Stimulated activated memory B cell treated with anti-CD40 and anti-IgM and Interleukin-4, amounts not matched to agents 10 μg/mL and 1 μg/mL and 100 μg/mL, for 72 hours (primary cell): ENCODE measurements at regions not wholly inside any gene's neighbourhood (a gene's known extent, or its start where the extent isn't known, plus 50 kb on each side); places are given as distances from the start of the nearest gene placed in this dataset.

Source experiments
- ATAC-seq: fragments of 150-1000 bp; cut with Tn5 transposase; 2 replicates; pipeline ENCODE4 v1.10.0; 2021
- H3K27ac Mint-ChIP-seq: one replicate; pipeline ENCODE4 v1.8.0; 2022; ENCODE audit warnings: mild to moderate bottlenecking, mixed read lengths
- H3K27me3 Mint-ChIP-seq: one replicate; pipeline ENCODE4 v1.8.0; 2022; ENCODE audit warnings: mixed read lengths
- H3K36me3 Mint-ChIP-seq: one replicate; pipeline ENCODE4 v1.8.0; 2022; ENCODE audit warnings: mixed read lengths
- H3K4me1 Mint-ChIP-seq: one replicate; pipeline ENCODE4 v1.8.0; 2022; ENCODE audit warnings: mixed read lengths
- H3K4me3 Mint-ChIP-seq: one replicate; pipeline ENCODE4 v1.8.0; 2022; ENCODE audit warnings: mild to moderate bottlenecking, moderate library complexity, mixed read lengths
- H3K9me3 Mint-ChIP-seq: one replicate; pipeline ENCODE4 v1.8.0; 2022; ENCODE audit warnings: mixed read lengths

DNA sequence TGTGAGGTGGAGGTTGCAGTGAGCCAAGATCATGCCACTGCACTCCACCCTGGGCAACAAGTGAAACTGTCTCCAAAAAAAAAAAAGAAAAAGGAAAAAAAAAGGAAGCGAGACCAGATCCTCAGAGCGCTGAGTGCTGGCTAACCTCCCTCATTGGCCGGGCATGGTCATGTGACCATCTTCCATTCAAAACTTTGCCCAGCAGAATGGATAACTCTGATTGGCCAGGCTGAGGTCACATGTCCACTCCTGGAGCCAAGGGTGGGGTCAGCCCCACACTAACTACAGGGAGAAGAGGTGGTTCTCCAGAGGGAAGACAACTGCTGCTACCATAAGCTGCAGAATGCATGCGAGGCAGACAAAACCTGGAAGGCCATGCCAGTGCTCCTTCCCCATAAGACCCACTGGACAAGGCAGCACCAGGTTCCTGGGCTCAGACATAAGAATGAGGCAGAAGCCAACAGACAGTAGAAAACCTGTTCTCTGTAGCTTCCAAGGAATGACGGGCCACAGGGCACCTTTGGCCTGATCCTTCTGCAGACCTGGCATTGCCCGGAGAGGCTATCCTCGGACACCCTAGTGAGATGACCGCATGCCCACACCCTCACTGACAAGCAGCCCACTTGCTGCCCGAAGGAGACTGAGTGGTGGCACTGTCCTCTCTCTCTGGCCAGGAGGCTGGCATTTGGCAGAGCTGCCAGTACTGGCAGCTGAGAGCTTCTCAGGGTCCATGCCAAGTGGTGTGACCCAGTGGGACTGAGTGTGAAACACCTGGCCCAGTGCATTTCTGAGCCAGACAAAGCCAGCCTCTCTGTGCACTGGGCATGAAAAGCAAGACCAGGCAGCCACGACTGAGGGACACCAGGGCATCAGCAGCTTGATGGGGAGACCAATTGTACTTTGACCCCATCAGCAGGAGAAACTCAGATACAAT is 311.9 kb upstream of the SULF2 start:
- Mint-ChIP-seq H3K4me1 (no peaks in the 10 kb centered on the region), H3K36me3 (no peaks in the 10 kb centered on the region), H3K27me3 (peaks cover 17% of the 10 kb centered on the region), H3K4me3 (no peak overlapping the region), H3K27ac (no peak overlapping the region), H3K9me3 (peaks cover 5% of the 10 kb centered on the region)
- ATAC-seq: no peak

DNA sequence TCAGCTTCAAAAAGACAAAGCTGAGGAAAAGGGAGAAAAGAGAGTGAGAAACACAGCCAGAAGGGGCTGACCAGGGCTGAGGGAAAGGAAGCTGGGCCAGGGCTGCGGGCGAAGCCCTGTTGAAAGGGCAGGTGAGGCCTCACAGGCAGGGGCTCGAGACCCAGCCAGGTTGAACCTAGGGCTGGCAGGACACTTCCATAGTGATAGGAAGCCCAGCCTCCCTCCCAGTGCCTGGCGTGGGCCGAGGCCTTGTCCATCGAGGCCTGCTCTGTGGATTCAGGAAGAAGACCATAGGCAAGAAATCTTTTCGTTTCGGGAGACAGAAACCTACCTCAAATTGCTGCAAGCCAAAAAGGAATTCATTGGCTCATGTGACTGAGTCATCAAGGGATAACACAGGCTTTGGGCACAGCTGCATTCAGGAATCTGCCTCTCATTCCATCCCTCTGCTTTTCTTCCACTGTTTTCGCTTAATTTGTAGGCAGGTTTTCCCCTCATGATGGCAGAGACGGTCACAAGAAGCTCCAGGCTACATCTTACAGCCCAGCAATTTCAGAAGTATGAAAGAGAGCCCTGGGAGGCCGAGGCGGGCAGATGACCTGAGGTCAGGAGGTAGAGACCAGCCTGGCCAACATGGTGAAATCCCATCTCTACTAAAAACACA is 311.1 kb upstream of the SULF2 start:
- no peak overlapping the region for H3K27ac Mint-ChIP-seq
- ATAC-seq: no peak
- H3K4me3 Mint-ChIP-seq: no peak overlapping the region
- peaks cover 5% of the 10 kb centered on the region for H3K9me3 Mint-ChIP-seq
- peaks cover 23% of the 10 kb centered on the region for H3K27me3 Mint-ChIP-seq
- no peaks in the 10 kb centered on the region for H3K4me1 Mint-ChIP-seq
- H3K36me3 Mint-ChIP-seq: no peaks in the 10 kb centered on the region

DNA sequence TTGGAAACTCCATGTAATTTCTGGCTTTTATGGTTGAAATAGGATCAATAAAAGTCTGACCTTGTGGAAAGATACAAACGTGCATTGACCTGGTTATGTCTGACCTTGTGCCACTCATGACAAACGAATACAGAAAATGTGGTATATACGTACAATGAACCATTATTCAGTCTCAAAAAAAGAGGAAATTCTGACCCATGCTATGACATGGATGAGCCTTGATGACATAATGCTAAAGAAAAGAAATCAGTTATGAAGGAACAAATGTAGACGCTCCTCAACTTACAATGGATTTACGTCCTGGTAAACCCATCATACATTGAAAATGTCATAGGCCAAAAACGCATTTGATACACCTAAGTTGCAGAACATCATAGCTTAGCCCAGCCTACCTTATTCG is 309.7 kb upstream of the SULF2 start:
- no peaks in the 10 kb centered on the region for H3K36me3 Mint-ChIP-seq
- H3K9me3 Mint-ChIP-seq: peaks cover 5% of the 10 kb centered on the region
- H3K27ac Mint-ChIP-seq: no peak overlapping the region
- H3K27me3 Mint-ChIP-seq: peaks cover 32% of the 10 kb centered on the region
- no peak for ATAC-seq
- H3K4me1 Mint-ChIP-seq: no peaks in the 10 kb centered on the region
- no peak overlapping the region for H3K4me3 Mint-ChIP-seq

DNA sequence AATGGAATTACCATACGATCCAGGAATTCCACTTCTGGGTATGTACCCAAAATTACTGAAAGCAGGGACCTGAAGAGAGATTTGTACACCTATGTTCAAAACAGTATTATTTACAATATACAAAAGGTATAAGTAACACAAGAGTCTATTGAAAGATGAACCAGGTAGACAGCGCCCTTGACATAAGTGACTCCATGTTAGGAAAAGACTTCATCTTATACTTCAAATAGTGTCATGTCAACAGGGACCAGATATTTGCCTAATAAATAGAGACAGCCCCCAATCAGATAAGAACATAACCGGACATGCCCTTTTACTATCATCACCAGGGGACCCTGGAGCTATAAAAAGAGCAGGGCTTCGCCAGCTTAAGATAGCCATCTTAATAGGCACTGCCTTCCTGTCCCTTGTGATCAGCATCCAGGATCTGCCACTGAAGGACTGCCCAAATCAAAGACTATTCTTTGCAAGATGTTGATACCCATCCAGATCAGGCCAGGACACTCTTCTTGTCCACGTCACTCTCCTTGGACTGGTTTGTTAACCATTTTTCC is 309.0 kb upstream of the SULF2 start:
- H3K36me3 Mint-ChIP-seq: no peaks in the 10 kb centered on the region
- no peaks in the 10 kb centered on the region for H3K4me1 Mint-ChIP-seq
- no peak overlapping the region for H3K4me3 Mint-ChIP-seq
- H3K27me3 Mint-ChIP-seq: peaks cover 39% of the 10 kb centered on the region
- peaks cover 5% of the 10 kb centered on the region for H3K9me3 Mint-ChIP-seq
- H3K27ac Mint-ChIP-seq: no peak overlapping the region
- no peak for ATAC-seq

DNA sequence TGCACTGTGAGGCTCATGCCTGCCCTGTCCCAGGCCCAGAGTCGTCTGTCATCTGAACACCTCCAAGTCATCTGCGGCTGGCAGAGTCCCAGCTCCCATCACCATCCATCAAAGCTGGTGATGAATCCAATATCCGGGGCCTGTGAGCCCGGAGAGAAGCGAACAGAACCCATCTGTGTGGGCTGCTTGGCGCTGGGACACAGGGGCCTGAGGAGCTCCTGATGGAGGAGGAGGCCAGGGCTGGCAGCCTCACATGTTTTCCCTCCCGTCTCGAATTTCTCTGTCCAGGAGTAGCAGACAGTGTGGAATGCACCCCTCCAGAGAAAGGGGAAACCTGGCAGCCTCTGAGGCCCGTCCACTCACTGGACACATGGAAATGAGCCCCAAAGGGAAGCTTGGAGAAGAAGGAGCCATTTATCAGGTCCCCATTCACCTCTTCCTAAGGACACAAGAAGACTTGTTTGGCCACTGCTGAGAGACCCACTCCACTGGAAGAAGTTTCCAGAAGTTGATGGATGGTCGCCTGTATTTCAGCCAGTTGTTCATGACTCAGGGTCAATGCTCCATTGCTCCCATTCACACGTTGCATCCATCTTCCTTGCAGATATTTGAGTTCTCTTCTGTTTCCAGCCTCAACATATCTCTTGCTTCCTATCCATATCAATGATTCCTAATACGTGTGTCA is 307.5 kb upstream of the SULF2 start:
- H3K4me3 Mint-ChIP-seq: no peak overlapping the region
- no peaks in the 10 kb centered on the region for H3K4me1 Mint-ChIP-seq
- no peak overlapping the region for H3K27ac Mint-ChIP-seq
- H3K36me3 Mint-ChIP-seq: no peaks in the 10 kb centered on the region
- peaks cover 47% of the 10 kb centered on the region for H3K27me3 Mint-ChIP-seq
- peaks cover 5% of the 10 kb centered on the region for H3K9me3 Mint-ChIP-seq
- ATAC-seq: no peak

DNA sequence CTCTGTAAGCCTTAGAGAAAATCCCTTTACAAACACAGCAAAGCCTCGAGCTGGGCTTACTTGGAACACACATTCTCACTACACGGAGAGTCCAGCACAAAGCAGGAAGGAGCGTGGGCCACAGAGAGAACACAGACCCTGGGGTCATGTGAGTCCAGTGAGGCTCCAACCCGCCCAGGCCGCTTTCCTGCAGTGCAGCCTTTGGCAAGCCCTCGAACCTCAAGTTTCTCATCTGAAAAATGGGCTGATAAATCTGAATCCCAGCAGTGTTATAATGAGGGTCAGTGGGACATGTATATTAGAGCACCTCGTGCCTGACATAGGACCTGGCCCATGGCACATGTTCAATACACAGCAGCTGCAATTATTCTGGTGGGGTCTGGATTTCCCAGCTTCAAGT is 305.5 kb upstream of the SULF2 start:
- Mint-ChIP-seq H3K36me3 (no peaks in the 10 kb centered on the region), H3K4me3 (no peak overlapping the region), H3K4me1 (no peaks in the 10 kb centered on the region), H3K27ac (no peak overlapping the region), H3K9me3 (peaks cover 3% of the 10 kb centered on the region), H3K27me3 (peaks cover 57% of the 10 kb centered on the region)
- ATAC-seq: no peak

DNA sequence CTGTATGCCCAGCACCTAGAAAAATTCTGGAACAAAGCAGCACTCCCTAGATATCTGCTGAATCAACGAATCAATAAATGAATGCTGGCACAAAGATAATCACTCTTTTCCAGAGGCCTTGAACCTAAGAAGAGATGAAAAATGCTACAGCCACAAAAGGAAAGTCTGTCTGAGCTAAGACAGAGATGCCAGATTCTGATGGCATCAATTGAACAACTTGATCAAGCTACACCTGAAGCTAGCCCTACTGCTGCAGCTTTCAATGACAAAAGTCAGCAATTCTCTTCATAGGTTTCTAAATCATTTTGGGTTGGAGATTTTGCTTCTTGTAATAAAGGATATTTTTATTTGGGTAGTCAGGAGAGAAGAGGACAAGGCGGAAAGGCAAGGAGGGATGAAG is 305.0 kb upstream of the SULF2 start:
- H3K9me3 Mint-ChIP-seq: peaks cover 3% of the 10 kb centered on the region
- H3K36me3 Mint-ChIP-seq: no peaks in the 10 kb centered on the region
- no peaks in the 10 kb centered on the region for H3K4me1 Mint-ChIP-seq
- no peak overlapping the region for H3K27ac Mint-ChIP-seq
- no peak overlapping the region for H3K4me3 Mint-ChIP-seq
- no peak for ATAC-seq
- peaks cover 57% of the 10 kb centered on the region for H3K27me3 Mint-ChIP-seq

DNA sequence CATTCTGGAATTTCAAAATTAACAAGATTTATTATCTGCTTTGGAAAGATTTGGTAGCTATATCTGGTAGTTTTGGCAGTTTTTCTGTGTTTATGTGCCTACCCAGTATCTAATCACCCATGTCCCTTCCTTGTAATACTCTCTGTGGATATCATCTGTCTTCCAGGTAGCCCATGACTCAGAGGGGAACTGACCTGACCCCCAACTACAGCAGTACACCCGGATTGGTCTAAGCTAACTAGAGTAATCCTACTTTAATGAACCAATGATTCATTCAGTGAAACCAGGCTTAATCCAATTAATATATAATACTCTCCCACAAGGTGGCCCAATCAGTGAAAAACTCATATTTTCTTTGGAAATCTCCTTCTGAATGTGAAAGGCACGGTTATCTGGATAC is 295.3 kb upstream of the SULF2 start:
- Mint-ChIP-seq H3K9me3 (peaks cover 7% of the 10 kb centered on the region), H3K27ac (no peak overlapping the region), H3K4me1 (no peaks in the 10 kb centered on the region), H3K4me3 (no peak overlapping the region), H3K36me3 (no peaks in the 10 kb centered on the region), H3K27me3 (peaks cover 46% of the 10 kb centered on the region)
- no peak for ATAC-seq

DNA sequence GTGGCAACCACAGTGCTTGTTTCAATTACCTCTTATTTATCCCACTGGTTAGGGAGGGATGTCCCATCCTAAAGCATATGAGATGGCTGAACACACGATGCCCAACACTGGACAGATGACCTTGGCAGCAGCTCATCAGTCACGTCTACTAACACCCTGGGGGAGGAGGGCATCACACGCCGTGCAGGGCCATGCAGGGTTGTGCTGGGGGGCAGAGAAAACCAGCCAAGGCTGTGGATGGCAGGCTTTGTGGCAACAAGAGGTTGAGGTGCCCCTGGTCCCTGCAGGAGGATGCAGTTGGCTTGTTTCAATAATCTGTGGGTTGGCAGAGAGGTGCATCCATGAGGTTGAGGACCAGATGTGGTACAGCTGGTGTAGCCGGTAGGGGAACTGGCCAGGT is 293.7 kb upstream of the SULF2 start:
- Mint-ChIP-seq H3K27me3 (peaks cover 46% of the 10 kb centered on the region), H3K4me3 (no peak overlapping the region), H3K27ac (no peak overlapping the region), H3K4me1 (no peaks in the 10 kb centered on the region), H3K9me3 (no peaks in the 10 kb centered on the region), H3K36me3 (no peaks in the 10 kb centered on the region)
- no peak for ATAC-seq

DNA sequence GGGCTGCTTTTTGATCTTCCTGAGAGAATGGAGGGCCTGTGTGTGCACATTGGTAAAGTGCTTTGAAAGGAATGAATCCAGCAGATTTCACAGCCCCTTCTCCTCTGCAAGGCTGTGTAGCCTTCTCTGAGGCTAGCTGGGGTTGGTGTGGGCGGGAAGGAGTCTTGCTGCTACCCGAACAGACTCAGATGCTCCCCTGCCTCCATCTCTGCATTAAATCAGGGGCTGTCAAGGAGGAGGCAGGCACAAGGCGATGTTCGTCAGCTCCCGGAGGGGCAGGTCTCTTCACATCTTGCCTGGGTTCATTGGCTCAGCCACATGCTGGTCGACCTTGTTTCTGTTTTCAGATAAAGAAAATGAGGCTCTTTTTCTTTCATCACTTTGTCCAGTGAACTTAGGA is 291.5 kb upstream of the SULF2 start:
- no peak overlapping the region for H3K4me3 Mint-ChIP-seq
- ATAC-seq: no peak
- no peaks in the 10 kb centered on the region for H3K36me3 Mint-ChIP-seq
- no peak overlapping the region for H3K27ac Mint-ChIP-seq
- H3K4me1 Mint-ChIP-seq: no peaks in the 10 kb centered on the region
- H3K9me3 Mint-ChIP-seq: no peaks in the 10 kb centered on the region
- H3K27me3 Mint-ChIP-seq: peaks cover 34% of the 10 kb centered on the region

DNA sequence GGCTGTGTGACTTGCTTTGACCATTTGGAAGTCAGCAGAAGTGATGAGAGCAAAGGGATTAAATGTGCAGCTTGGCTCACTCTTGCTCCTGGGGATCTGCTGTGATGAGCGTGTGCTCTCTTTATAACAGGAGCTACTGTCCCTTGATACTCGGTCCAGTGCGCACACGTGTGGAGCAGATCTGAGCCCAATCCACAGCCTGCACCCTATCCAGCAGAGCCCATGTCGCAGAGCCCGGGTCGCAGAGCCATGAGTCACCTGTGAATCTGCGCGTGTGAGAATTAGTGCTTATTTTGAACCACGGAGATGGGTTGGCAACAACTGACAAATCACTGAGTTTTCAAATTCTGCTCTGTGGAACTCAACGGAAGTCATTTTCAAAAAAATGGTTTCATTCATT is 291.0 kb upstream of the SULF2 start:
- Mint-ChIP-seq H3K4me1 (no peaks in the 10 kb centered on the region), H3K36me3 (no peaks in the 10 kb centered on the region), H3K4me3 (no peak overlapping the region), H3K27ac (no peak overlapping the region), H3K9me3 (no peaks in the 10 kb centered on the region), H3K27me3 (peaks cover 38% of the 10 kb centered on the region)
- no peak for ATAC-seq

DNA sequence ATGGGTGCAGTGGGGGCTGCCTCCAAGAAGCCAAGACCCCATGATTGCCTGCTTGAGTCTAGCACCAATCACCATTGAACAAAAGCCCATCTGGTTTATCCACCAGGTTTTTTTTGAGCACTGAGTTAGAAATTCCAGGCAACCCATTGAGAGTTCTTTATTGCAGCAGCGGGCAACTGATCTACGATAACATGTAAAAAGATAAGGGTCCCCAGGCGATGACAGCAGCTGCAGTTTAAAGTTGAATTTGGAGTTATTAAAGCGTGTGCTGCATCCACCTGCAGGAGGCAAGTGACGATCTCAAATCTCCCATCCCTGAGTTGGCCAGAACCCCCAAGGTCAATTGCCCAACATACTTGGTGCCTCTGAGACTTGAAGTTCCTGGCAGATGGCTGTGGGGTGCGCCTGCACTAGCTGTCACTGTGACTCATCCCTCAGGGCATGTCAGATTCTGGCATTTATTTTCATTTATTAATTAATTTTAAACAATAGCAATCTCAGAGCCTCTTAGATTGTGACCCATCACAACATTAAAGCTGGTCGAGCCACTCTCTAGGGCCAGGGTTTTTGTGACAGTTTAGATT is 290.4 kb upstream of the SULF2 start:
- no peak for ATAC-seq
- no peak overlapping the region for H3K27ac Mint-ChIP-seq

DNA sequence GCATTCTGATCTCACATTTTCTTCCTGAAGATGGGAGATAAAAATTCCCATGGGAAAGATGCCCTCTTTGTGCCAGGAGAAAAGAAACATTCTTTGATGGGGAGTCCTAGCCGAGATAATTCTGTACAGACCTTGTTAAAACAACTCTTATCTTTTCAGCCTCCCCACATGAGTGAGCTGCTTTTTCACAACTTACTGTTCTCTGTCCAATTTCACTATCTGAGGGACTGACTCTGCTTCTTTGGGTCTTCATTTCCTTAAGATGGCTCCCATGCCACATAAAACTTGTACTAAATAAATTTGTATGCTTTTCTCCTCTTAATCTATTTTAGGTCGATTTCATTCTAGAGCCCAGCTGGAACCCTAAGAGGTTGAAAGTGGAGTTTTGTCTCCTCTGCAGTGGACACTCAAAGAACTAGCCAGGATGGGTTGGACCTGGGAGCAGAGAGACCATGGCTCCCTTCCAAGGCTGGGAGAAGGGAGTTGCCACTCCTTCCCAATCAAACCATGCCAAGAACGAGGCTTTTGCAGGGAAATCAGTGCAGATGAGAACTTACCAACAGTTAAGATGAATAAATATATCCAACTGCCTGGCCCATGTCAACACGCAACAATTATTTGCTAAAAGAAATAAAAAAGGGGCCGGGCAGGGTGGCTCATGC is 285.8 kb upstream of the SULF2 start:
- H3K4me3 Mint-ChIP-seq: no peak overlapping the region
- H3K36me3 Mint-ChIP-seq: no peaks in the 10 kb centered on the region
- peaks cover under 1% of the 10 kb centered on the region for H3K4me1 Mint-ChIP-seq
- peaks cover 8% of the 10 kb centered on the region for H3K27me3 Mint-ChIP-seq
- no peak overlapping the region for H3K27ac Mint-ChIP-seq
- no peak for ATAC-seq
- H3K9me3 Mint-ChIP-seq: no peaks in the 10 kb centered on the region

More for the DNA sequence above, 290.4 kb upstream of the SULF2 start:
- Mint-ChIP-seq H3K9me3 (no peaks in the 10 kb centered on the region), H3K27me3 (peaks cover 38% of the 10 kb centered on the region), H3K36me3 (no peaks in the 10 kb centered on the region), H3K4me3 (no peak overlapping the region), H3K4me1 (no peaks in the 10 kb centered on the region)

DNA sequence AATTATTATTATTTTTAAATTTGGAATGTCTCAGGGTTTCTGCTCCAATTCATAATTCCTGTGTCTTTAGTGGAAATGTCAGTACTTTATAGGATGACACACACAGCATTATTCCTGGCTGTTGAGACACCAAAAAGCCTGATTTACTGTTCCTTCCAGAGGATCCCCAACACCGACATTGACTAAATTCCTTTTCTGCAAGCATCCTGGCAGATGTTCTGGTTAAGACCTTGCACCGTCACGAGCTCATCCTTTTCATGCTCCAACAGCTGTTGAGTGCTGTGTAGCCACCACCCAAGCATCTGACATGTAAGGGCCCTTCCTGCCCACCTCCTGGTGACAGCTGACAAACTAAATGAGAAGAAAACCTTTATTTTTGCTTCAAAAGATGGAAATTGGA is 284.3 kb upstream of the SULF2 start:
- no peak for ATAC-seq

DNA sequence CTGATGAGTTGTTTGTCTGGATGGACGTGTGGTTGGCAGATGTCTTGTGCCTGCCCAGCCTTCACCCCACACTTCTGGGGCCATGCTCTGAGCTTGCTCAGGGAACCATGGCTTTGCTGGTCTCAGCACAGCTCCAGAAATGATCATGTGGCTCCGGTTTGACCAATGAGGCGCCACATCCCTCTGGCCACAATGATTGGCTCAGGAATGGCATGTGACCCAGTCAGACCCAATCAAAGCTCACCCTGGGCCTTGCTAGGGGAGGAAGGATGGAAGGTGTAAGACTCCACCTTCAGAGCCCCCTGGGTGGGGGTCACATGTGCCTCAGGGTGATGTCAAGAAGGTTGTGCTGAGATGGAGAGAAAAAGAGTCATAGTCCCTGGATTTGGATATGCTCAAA is 281.6 kb upstream of the SULF2 start:
- ATAC-seq: no peak

More for the DNA sequence above, 284.3 kb upstream of the SULF2 start:
- no peaks in the 10 kb centered on the region for H3K9me3 Mint-ChIP-seq
- no peak overlapping the region for H3K4me3 Mint-ChIP-seq
- H3K27ac Mint-ChIP-seq: no peak overlapping the region
- H3K27me3 Mint-ChIP-seq: peaks cover 8% of the 10 kb centered on the region
- H3K4me1 Mint-ChIP-seq: peaks cover 8% of the 10 kb centered on the region
- no peaks in the 10 kb centered on the region for H3K36me3 Mint-ChIP-seq

More for the DNA sequence above, 281.6 kb upstream of the SULF2 start:
- Mint-ChIP-seq H3K9me3 (peaks cover 7% of the 10 kb centered on the region), H3K27ac (no peak overlapping the region), H3K4me3 (no peak overlapping the region), H3K27me3 (peaks cover 16% of the 10 kb centered on the region), H3K4me1 (peaks cover 8% of the 10 kb centered on the region), H3K36me3 (no peaks in the 10 kb centered on the region)
